Stimulated activated CD4-positive, alpha-beta T cell treated with anti-CD3 and anti-CD28 coated beads, Interleukin-1b, Interleukin-23, amount 100 ng/mL, for 24 hours (primary cell): ENCODE measurements at regions not wholly inside any gene's neighbourhood (a gene's known extent, or its start where the extent isn't known, plus 50 kb on each side); places are given as distances from the start of the nearest gene placed in this dataset.

Source experiments
- DNase-seq, 4 experiments: peaks; one replicate each; pipeline ENCODE4 v3.0.0-alpha.2; 2020; ENCODE audit warnings: low read depth in 4 of 4, low spot score in 1 of 4

DNA sequence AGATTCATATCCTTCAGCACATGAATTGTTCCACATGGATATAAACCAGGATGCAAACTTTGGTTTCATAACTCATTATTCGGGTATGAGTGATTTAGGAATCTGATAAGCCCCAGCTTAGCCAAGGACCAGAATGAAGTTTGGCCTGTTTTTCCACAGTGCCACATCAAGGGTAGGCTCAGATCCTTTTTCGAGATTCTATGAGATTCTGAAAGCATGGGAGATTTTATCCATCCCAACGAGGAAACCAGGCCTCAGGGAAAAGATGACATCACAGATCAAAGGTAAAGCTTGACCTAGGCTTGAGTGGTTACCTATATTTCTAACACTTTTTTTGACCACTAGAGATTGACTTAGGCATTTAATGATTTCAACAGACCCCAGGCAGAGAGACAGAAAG lies 590.8 kb upstream of the PKDCC start:
- DNase-seq, result no peak

DNA sequence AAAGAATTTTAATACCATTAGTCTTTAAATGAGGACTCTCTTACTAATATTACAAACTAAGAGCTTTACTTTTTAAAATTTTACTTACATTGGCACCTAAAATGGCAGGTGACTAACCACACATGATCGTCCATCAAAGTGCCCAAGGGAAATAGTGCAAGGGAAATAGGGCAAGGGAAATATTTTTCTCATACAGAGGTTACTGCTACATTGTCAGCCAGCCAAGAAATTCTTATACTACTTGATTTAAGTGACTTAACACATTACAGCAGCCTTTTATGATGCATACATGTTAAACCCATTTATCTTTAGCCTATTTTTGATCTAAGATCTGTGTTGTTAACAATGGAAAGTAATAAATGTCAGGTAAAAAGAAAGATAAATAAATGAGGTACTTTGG lies 587.2 kb upstream of the PKDCC start:
- DNase-seq, result no peak

GRCh38 chr2:41464395-41464794 lies 583.4 kb upstream of the PKDCC start:
- DNase-seq, result no peak

- DNase-seq, result no peak
Observed at GRCh38 chr2:41475959-41476358, 571.9 kb upstream of the PKDCC start.

GRCh38 chr2:41482659-41483058 lies 565.2 kb upstream of the PKDCC start:
- DNase-seq, result no peak

DNA sequence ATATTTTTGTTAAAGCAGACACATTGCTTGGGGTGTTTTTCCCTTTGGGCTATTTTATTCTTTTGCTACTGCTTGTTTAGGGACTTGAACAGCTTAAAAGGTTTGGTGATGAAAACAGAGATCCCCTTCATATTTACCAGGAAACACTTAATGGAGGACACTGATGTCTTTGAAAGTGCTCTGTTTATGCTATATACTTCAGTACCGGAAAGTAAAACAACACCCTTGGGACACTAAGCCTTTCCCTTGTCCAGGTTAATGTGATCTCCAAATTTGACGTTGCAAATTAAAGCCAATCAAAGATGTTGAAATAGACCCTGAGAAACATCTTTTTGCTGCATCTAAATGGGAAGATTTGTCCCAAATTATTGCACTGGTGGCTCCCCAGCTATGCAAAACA lies 564.6 kb upstream of the PKDCC start:
- no peak for DNase-seq

DNA sequence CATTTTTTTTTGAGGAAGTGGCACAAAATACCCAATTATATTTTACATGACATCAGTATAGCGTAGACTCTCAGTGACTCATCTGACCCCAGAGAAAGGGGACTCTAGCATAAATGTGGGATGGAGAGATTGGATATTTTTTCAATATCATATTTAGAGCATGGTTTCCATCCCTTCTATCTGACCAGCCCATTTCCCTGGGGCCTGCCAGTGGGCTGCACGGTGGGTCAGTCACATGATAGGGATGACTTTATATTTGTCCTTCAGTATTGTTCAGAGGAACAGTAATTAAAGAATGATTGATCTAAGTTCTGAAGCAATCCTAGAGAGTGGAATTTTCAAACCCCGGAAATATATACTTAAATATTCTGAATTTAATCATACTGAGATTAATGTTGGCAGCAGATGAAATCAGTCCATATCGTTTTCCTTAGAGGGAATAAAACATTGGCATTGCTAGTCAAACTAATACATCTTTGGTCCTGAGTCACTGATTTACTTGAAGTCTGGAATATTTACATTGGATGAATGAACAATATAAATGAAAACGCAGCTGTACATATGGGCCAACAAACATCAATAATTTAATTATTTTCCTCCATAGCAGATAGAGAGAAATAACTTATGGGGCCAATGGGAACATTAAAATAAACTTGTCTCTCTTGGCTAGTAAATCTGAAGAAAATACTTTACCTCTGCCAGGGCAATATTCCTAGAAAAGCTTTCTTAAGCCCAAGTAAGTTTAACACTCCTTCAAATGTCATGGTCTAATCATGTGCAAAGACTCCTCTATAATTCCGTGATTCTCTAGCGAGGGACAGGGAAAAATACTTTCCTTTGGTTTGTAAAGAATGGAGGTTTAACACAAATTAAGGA lies 563.6 kb upstream of the PKDCC start:
- DNase-seq, result no peak

DNA sequence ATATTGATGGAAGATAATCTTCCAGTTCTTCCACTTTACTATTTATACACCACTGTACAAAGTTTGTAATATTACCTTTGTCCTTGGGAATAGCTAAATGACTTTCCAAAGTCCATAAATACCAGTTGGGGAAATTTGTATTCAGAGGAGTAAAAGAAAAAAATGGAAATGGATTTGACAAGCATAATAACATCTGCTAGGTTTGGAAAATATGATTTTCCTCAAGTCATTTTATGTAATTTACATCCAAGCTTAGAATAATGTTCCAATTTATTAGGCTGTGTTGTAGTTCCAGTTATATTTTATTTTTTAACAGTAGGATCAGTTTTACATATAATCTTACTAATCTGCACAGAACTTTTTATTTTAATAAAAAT lies 563.0 kb upstream of the PKDCC start:
- no peak for DNase-seq

- no peak for DNase-seq
Observed at GRCh38 chr2:41486948-41487347, 560.9 kb upstream of the PKDCC start.

GRCh38 chr2:41488888-41489287 lies 558.9 kb upstream of the PKDCC start:
- no peak for DNase-seq

DNA sequence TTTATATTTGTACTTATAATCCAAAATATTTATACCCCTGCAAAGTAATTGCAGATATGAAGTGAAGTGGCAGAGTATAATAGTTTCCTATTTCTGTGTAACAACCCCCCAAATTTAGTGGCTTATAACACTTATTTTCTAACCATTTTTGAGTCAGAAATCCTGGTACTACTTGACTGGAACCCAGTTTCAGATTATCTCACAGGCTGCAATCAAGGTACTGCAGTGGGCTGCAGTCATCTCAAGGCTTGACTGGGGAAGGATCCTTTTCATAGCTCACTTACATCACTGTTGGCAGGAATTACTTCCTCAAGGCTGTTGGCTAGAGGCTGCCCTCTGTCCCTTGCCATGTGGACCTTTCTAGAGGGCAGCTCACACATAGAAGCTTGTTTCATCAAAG lies 558.2 kb upstream of the PKDCC start:
- no peak for DNase-seq

DNA sequence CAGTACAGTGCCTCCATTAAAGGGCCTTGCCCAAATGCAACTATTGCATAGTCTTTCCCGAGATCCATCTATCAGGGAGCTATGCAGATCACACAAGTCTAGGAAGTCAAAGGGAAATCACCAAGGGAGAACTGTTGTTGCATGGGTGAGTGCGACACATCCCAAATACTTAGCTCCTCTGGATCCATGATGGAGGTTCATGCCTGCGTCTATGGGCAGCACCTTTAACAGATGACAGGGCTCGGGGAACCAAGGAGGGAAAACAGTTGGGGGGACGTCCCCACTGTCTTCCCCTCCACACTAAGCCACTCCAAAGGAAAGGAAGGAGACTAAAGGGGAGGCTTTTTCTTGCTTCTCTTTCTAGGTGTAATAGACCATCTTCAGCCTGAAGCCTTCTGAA lies 552.8 kb upstream of the PKDCC start:
- no peak for DNase-seq

GRCh38 chr2:41496908-41497307 lies 550.9 kb upstream of the PKDCC start:
- DNase-seq, result no peak

- no peak for DNase-seq
Observed at GRCh38 chr2:41498781-41499180, 549.0 kb upstream of the PKDCC start.

DNA sequence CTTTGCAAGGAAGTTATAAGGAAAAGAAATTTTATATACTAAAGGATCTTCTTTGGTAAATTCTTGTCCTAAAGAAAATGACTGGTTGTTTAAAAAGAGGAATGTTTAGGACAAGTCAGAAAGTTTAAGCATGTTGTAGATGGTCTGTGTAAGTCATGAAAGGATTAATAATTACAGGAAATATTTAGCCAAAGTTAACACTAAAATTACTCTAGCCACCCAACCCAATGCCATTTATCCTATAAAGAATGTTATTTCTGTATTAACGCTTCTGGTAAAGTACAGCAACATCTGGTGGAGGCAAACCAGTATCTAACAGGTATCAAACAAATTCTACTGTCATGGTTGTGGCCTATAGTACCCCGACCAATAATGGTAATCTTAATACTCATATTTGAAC lies 546.9 kb upstream of the PKDCC start:
- DNase-seq, result no peak

DNA sequence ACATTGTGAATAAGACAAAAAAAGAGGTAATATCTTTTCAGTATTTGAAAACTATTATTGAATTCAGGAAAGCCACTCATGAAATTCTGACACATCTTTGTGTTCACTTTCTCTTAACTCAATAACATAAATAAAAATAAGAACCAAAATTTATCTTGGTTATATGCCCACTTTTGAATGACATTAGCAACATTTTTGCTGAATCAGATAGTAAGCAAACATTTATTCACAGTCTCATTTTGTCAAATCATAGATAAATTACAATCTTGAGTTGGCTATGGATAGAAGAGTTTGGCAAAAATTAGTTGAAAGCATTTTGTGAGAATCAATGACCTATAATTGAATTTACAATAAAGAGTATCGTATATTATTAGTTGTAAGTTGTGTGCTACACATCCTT lies 545.1 kb upstream of the PKDCC start:
- DNase-seq, result no peak

GRCh38 chr2:41504532-41504931 lies 543.3 kb upstream of the PKDCC start:
- no peak for DNase-seq

- DNase-seq, result no peak
Observed at GRCh38 chr2:41510108-41510507, 537.7 kb upstream of the PKDCC start.

- DNase-seq, result no peak
Observed at GRCh38 chr2:41521211-41521610, 526.6 kb upstream of the PKDCC start.

DNA sequence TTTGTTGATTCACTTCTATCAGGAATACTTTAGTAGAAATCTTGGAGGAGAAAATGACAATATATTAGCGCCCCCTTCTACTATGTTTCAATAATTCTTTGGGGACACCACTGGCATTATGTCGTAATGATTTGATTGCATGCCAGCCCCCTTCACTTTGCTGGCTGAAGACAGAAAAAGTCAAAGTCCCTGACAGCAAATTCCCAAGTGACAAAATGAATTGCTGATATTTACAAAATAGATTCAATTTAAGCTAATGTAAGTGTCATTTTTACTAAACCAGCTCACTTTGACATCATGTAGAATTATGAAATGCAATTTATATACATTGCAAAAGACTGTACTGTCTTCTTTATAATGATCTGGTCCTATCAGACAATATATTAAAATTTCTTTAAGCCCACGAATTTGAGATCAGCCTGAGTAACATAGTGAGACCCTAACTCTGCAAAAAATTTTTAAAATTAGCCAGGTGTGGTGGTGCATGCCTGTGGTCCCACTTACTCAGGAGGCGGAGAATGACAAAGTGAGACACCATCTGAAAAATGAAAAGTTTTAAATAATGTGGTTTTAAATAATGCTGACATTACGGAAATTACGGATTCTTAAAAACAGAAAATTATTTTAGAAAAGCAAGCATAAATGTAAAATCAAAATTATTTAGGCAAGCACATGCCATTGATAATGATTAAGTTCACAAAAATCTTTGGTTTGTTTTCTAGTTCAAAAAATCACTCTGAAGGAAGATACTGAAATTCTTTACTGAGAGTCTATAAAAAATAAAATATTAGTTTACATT lies 520.1 kb upstream of the PKDCC start:
- no peak for DNase-seq

- no peak for DNase-seq
Observed at GRCh38 chr2:41535575-41535974, 512.2 kb upstream of the PKDCC start.

DNA sequence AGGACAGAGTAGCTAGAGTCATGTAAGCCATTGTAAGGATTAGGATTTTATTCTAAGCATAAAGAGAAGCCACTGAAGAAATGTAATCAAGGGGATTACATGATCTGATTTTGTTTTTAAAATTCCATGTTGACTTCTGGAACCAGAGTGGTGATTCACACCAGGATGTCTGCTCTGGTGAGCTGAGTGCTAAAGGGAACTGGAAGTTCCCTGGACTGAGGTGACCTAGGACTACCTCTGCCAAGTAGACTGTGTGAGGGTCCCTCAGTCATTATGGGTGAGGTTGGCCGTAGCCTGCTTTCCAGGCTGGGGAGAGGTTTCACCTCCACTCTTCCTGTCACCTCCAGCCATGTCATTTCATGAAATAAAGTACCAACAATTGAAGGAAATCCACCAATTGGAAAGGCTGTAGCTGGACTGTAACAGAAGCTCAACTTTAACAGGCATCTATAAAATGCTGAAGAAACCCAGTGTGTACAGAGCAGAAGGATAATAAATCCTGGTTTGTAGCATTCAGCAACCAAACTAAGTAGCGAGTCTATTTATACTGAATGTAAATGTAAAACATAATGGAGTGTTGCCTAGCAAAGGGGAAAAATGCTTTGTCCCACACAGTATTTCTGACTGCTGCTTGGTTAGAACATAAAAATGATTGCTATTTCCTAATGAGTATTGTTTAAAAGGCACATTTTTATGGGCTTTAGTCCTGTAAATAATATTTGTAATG lies 507.4 kb upstream of the PKDCC start:
- no peak for DNase-seq
